Cerebellar cortex (tissue), 1 donor: ENCODE measurements at regions not wholly inside any gene's neighbourhood (a gene's known extent, or its start where the extent isn't known, plus 50 kb on each side); places are given as distances from the start of the nearest gene placed in this dataset.
"Not testable (repeated sequence)": the region's sequence is repeated elsewhere in the genome, so short reads cannot be mapped to it uniquely, and the experiment has no call there.

Experiments used
- DNase-seq: peaks from one replicate; pipeline ENCODE4 v3.0.0-alpha.2; 2015; ENCODE audit warnings: low spot score

DNA sequence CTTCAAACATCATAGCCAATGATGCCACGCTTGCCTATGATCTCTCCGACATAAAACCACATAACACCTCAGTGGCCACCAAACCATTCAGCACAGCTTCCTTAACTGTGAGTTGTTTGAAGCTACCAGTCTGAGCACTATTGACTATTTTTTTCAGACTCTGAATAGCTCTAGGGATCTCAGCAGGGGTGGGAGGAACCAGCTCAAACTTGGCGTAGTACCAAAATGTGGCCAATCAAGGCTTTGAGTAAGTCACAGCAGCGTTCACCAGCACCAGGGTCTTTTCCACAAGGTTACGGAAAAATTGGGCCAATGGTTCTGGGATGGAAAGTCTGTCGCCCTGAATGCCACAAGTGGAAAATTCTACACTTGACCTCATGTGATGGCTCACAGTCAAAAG, 70.6 kb downstream of the SMPDL3A start:
- DNase-seq: no peak

DNA sequence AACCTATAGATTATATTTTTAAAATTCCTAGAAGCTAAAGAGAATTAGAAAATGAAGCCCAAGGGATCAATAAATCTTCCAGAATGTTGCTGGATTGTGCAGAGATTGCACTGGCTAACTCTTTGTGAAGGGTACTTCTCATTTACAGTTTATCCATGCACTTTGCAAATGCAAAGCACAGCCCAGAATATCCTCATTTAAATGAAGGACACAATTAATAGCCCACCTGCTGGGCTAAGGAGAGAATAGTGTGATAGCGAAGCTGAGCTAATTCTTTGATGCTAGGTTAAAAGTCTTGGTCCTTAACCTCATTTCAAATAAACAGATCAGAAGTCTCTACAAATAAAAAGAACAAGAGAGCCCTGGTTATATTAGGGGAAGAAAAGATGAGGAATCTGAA, 72.5 kb downstream of the SMPDL3A start:
- DNase-seq: no peak

DNA sequence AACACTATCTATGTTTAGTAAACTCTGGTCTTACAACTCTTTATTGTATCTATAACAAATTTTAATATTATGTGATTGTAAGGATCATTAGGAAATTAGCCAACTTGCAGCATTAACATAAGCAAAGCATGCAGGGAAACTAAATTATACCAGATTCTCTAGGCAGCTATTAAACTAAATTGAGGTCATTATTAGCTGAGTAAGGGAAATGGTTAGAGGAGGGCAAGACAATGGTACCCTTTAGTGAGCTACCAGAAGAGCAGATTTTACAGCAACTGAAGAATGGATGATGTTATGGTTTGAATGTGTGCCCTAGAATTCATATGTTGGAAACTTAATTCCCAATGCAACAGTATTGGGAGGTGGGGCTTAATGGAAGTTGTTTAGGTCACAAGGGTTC, 79.1 kb downstream of the SMPDL3A start:
- no peak for DNase-seq

DNA sequence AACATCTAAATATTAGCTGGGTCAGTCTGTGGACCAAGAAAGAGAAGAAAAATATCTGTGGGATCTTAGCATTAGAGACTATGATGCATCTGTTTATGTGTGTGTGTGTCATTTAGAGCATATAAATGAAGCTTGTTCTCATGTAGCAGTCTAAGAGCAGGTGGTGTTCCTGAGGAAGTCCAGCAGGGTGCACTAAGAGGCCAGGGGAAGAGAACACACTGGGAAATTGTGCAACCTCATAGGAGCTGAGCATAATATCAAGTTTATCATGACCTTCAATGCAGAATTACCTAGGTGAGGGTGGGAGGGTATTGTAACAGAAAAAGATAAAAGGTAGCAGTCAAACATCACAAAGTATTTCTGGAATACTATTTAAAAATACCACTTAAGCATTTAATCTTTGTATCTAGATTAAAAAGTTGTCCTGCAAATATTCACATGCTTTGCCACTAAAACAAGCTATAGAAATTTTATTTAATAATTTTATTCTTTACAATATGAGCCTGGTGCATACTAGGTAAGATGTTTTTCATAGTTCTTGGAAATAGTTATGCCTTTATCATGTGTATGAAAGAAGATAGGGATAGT, 80.5 kb downstream of the SMPDL3A start:
- DNase-seq: peak; percentile 90

DNA sequence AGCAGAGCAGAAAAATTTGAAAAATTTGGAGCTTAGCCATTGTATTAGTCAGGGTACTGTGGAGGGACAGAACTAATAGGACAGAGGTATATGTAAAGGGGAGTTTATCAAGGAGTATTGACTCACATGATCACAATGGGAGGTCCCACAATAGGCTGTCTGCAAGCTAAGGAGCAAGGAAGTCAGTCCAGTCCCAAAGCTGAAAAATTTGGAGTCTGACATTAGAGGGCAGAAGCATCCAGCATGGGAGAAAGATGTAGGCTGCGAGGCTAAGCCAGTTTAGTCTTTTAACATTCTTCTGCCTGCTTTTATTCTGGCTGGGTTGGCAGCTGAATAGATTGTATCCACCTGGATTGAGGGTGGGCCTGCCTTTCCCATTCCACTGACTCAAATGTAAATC, 82.0 kb downstream of the SMPDL3A start:
- peak; percentile 26 for DNase-seq

DNA sequence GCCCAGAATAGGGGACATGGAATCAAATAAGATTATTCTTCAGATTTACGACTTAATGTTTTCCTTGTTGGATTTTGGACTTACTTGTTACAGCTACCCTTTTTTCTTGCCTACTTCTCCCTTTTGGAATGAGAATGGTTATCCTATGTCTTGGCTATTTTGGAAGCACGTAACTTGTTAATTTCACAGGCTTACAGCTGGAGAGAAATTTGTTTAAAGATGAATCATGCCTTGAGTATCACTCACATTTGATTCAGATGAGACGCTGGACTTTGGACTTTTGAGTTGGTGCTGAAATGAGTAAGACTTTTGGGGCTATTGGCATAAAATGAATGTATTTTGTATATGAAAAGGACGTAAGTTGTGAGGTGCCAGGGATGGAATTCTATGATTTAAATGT, 83.3 kb downstream of the SMPDL3A start:
- no peak for DNase-seq

DNA sequence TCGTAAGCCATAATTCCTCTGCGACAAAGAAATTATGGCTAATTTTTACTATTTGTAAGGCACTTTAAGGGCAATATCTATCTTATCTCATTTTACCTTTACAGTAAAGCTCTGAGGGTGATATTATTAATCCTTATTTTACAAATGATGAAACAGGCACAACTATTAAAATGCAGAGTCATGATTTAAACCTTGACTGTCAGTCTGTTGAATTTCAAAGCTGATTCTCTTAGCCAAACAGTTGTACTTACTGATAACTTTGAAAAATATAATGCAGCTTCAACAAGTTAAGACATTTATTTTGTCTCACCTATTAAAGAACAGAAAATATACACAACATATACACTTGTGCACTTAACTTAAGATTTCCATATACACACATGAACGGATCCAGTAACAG, 88.2 kb downstream of the SMPDL3A start:
- no peak for DNase-seq

DNA sequence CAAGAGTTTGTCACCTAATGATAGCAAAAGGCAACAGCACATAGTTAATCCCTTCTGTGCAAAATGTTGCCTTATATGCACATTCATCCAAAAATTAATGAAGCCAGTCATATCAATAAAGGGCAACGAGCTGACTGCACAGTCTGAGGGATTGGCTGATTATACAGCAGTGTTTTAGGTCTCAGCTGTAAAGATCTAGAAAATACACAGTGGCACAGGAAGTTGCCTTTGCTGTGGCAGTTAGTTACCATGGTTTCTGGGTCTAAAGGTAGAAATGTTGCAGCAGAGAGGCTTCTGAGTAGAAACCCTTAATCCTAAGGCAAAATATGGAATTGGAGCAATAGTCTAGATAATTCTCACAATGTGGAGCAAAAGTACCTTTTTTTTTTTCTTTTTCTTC, 89.7 kb downstream of the SMPDL3A start:
- DNase-seq: peak; percentile 18

DNA sequence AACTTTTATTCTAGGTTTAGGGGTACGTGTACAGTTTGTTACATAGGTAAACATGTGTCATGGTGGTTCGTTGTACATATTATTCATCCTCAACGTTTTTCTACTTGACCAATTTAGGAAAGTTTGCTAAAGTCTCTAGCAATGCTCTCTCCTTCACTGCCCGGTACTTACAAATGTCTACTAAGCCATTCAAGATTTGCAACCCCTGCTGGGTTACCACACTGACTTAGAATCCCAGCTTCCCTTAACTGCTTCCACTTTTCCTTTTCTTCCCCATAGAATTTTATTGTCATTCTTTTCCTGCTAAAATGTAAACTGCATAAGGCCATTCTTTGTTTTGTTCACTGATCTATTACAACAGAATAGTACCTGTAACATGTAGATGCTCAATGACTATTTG, 97.4 kb downstream of the SMPDL3A start:
- no peak for DNase-seq

DNA sequence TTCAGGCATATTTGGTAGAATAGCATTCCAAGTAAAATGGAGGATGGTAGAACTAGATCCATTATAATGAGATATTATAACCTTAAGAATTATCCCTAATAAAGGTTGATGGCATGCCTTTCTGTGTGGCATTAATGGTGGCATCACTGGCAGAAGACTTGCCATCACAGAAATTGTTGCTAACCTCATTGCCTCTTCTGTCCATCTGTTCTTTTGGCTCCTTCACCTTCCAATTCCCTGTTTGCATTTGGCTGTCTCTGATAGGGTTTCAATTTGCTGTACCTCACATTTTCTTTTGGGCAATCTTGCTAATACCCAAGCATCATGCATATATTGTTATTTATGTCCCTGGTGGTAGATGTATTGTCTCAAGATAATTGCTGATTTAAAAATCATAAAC, 98.9 kb downstream of the SMPDL3A start:
- peak; percentile 95 for DNase-seq

DNA sequence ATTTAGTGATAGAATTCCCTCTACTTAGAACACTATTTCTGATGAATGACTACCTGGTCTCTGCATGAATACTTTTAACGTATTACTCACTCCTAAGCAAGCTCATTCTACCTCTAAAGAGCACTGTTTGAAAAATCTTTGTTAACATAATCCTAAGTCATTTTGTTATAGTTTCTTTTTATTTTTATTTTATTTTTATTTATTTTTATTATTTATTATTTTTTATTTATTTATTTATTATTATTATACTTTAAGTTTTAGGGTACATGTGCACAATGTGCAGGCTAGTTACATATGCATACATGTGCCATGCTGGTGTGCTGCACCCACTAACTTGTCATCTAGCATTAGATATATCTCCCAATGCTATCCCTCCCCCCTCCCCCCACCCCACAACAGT, 99.6 kb downstream of the SMPDL3A start:
- not testable (repeated sequence) for DNase-seq

DNA sequence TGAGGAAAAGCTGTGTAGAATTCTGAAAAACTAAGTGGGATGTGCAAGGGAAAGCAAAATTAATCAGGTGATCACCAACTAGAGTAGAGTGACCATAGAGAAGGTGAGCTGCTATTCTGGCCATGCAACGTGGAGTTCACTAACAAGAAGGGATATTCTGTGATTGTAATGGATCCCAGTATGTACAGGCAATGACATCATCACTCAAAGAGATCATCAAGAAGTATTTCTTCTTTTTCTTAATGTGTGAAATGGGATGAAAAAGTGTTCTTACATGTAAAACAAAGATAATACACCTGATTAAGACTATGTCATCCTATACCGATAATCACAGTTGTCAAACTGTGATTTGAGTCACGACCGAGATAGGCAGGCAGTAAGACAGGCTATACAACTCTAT, 101.2 kb downstream of the SMPDL3A start:
- no peak for DNase-seq

DNA sequence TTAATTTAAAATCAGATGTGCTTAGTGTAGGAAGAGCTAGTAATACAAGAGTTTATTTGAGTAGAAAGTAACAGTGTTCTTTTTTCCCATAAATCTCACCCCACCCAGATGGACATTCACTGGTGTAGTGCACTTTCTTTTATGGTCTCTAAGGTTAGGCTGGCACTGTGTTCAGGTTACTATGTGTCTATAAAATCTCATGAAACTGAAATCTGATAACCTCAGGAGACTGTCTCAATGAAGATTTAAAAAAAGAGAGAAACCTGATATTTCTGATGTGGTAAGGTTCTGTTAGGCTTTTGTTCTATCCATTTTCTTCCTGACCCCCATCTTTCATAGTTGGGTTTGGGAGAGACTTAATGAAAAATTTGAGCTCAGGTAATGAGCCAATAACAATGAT, 101.2 kb upstream of the CLVS2 start:
- no peak for DNase-seq

DNA sequence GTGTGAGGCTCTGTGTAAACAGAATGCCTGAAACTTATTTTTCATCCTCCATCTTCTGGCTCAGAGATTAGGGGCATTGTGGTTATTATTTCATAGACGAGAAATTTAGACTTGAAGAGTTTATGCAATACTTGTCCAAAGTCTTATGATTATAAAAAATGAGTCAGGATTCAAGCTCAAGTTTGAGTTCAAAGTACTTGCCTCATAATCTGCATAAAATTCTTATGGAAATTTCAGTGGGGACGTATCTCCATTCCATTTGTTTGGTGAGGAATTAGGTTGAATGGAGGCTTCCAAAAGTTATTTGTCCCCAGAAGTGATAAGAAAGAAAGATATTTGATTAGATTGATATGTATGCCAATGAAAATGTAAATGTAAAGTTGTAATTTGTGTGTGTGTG, 93.7 kb upstream of the CLVS2 start:
- DNase-seq: no peak

DNA sequence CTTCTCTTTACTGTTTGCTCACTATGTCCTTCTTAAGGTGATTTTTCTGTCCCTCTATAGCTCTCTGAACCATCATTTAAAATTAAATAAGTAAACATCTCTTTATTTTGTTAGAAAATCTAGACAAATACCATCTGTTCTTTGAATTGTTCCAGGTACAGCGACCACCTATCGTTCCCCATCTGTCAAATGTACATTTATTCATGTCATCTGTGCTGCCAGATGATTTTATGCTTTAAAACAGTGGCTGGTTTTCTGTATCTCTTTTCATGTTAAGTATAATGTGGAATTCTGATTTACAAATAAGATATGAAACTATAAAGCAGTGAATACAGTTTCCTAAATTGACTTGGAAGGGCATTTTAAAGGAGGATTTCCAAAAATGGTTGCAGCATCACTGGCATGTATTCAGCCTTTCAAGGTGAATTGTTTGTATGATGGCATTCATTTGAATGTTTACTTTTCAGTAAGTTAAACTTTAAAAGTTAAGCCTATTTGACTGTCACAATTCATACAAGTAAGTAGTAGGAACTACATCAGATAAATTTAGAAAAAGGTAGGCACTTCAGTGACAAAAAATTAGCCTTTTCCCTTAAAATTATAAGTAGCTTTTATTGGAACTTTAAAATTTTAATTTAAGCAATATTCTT, 92.6 kb upstream of the CLVS2 start:
- peak; percentile 87 for DNase-seq

DNA sequence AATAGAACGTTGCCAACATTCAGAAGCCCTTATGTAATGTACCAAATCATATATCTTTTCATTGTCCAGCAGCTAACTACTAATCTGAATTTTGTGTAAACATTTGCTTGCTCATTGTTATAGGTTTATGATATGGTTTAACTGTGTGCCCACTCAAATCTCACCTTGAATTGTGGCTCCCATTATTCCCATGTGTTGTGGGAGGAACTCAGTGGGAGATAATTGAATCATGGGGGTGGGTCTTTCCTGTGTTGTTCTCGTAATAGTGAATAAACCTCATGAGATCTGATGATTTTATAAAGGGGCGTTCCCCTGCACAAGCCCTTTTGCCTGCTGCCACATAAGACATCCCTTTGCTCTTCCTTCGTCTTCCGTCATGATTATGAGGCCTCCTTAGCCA, 91.9 kb upstream of the CLVS2 start:
- DNase-seq: no peak

DNA sequence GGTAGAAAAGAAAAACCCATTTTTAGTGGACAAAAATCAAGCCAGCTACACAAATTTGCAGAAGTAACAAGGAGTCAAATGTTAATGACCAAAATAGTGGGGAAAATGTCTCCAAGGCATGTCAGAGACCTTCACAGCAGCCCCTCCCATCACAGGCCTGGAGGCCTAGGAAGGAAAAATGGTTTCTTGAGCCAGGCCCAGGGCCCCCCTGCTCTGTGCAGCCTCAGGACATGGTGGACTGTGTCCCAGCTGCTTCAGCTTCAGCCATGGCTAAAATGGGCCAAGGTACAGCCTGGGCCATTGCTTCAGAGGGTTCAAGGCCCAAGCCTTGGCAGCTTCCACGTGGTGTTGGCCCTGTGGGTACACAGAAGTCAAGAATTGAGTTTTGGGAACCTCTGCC, 82.5 kb upstream of the CLVS2 start:
- no peak for DNase-seq

DNA sequence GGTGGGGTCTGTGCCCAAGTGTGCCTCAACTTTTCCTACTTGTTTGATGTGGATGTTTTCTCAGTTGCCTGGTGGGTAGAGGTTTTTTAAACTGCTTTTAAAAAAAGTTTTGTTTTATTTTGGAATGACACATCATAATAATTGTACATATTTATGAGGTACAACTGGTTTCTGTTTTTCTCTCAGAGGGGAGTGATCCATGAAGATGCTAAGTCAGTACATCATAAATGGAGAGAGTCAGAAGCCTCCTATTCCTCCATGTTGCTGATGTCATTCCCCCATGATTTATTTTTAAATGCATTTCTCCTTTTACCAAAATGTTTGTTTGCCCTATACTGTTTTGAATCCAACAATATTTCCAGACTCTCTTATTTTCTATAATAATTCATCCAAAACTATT, 77.3 kb upstream of the CLVS2 start:
- DNase-seq: no peak

DNA sequence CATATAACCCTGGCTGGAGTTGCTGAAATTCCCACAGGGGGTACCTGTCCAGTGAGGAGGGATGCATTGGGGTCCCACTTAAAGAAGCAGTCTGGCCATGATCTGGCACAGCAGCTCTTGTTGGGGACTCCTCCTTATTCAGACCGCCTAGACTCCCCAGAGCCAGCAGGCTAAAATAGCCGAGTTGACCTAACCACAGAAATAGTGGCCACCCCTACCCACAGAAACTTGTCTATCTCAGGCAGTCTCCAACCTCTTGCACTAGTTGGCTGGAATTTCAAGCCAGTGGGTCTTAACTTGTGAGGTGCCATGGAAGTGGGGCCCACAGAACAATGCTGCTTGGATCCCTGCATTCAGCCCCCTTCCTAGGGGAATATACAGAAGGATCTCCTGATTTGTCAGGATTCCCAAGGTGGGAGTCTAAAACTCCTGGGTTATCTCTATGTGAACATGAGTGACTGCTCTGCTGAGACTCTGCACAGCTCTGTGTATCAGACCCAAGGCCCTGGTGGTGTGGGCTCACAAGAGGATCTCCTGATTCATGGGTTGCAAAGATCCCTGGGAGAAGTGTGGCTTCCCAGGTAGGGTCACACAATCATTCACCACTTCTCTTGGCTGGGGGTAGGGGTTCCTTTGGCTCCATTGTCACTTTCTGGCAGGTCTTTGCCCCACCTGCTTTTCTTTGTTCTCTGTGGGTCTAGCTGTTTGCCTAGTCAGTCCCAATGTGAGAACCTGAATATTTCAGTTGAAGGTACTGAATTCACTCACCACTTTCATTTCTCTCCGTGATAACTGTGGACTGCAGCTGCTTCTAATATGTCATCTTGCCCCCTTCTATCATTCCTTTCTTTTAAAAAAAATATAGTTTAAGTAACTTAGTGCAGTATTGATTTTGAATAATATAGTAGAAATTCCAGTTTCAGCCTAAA, 65.5 kb upstream of the CLVS2 start:
- no peak for DNase-seq

DNA sequence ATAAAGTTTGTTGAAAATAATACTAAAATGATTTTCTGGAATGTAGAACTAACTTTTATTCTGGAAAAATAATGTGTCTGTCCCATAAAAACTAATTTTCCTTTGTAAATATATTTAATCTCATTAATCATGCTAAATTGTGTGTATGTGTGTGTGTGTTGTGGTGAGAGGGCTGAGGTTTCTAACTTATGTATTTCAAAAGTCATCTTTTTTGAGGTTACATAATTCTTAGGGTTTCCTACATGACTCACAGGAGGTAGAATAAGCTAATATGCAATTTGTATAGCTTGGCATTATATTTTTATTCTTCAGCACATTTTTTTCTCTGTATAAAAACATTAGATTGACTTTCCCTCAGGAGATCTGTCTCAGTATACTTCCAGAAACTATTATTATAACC, 64.1 kb upstream of the CLVS2 start:
- DNase-seq: no peak

DNA sequence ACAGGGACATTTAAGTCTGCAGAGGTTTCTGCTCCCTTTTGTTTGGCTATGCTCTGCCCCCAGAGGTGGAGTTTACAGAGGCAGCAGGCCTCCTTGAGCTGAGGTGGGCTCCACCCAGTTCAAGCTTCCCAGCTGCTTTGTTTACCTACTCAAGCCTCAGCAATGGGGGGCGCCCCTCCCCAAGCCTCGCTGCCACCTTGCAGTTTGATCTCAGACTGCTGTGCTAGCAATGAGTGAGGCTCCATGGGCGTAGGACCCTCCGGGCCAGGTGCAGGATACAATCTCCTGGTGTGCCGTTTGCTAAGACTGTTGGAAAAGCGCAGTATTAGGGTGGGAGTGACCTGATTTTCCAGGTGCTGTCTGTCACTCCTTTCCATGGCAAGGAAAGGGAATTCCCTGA, 51.1 kb upstream of the CLVS2 start:
- not testable (repeated sequence) for DNase-seq
